Jurkat, Clone E6-1 (cell line): ENCODE measurements at regions not wholly inside any gene's neighbourhood (a gene's known extent, or its start where the extent isn't known, plus 50 kb on each side); places are given as distances from the start of the nearest gene placed in this dataset.
"Not testable (repeated sequence)": the region's sequence is repeated elsewhere in the genome, so short reads cannot be mapped to it uniquely, and the experiment has no call there.

ENCODE experiments used
- DNase-seq: peaks from one replicate; pipeline ENCODE4 v3.0.0-alpha.2; 2011; ENCODE audit warnings: low read depth, low spot score
- H3K4me3 ChIP-seq: 2 replicates; pipeline ENCODE4 v1.5.1; 2011; ENCODE audit warnings: mild to moderate bottlenecking, low read length, control low read depth, moderate library complexity

GRCh38 chr2:62654876-62655359 is 50.6 kb upstream of the EHBP1 start:
- DNase-seq = no peak
- no peak overlapping the region for H3K4me3 ChIP-seq

- DNase-seq = no peak
- no peak overlapping the region for H3K4me3 ChIP-seq
These were observed 51.1 kb upstream of the EHBP1 start for GRCh38 chr2:62654423-62654791.

- no peak overlapping the region for H3K4me3 ChIP-seq
- DNase-seq = no peak
These were observed 51.7 kb upstream of the EHBP1 start for GRCh38 chr2:62653582-62654422.

- DNase-seq, H3K4me3 ChIP-seq: not testable (repeated sequence)
These were observed 56.4 kb upstream of the EHBP1 start for GRCh38 chr2:62649087-62649486.

- DNase-seq = no peak
- no peak overlapping the region for H3K4me3 ChIP-seq
These were observed 62.4 kb upstream of the EHBP1 start for GRCh38 chr2:62643100-62643471.

GRCh38 chr2:62642429-62643099 is 62.9 kb upstream of the EHBP1 start:
- H3K4me3 ChIP-seq = no peak overlapping the region
- DNase-seq = no peak

GRCh38 chr2:62641936-62642335 is 63.6 kb upstream of the EHBP1 start:
- H3K4me3 ChIP-seq = no peak overlapping the region
- no peak for DNase-seq

DNA sequence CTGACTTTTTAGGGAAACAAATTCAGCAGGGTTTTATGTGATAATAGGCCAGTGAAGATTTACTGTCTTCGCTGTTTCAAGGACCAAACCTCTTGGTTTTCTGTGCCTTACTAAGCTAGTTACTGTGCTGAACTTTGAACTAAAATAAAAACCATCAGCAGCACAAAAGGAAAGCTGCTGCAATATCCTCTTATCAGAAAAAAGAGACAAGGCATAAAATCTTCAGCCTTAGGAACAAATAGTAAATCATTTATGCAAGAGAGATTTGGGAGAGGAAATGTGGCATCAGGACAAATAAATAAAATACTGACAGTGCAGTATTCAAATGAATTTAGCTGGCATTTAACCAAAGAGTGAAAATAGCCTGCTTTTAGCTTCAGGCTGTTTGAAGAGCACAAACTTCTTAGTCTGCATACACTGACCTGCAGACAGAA is 64.1 kb upstream of the EHBP1 start:
- DNase-seq = no peak
- H3K4me3 ChIP-seq = no peak overlapping the region

DNA sequence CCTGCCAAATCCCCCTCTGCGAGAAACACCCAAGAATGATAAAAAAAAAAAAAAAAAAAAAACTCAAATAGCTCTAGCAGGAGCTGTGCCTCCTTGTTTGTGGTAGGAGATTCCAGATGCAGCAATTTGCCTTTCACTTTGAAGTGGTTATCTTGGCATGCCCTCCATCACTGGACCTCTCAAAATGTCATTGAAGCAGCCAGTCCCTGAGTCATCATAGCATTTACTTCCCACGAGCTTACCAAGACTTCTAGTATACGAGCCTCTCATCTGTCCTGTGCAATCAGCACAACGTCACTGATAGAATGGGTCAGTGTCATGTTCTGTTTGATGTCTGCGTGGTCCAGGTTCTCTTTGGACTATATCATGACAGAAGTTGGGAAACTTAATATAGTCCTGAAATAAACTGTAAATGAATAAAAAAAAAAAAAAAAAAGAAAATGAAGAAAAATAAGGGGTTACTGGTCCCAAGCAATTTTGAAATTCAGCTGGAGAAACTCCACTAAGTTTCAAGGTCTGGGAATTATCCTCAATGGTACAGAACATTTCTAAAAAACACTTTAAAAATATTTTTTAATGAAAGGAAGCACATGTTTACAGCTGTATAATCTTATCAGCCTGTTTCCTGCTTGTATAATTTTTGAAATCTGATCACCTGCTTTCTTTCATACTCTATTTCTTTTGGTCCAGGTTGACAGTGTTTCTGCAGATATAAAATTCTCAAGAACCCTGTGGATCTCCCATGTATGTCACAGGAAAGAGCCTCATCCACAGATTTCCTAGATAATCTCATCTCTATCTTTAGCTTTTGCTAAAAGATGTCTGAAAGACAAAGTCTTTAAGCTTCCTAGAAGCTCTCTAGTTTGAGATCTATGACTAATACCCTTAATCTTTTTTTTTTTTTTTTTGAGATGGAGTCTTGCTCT is 74.1 kb upstream of the EHBP1 start:
- no peak overlapping the region for H3K4me3 ChIP-seq
- no peak for DNase-seq

DNA sequence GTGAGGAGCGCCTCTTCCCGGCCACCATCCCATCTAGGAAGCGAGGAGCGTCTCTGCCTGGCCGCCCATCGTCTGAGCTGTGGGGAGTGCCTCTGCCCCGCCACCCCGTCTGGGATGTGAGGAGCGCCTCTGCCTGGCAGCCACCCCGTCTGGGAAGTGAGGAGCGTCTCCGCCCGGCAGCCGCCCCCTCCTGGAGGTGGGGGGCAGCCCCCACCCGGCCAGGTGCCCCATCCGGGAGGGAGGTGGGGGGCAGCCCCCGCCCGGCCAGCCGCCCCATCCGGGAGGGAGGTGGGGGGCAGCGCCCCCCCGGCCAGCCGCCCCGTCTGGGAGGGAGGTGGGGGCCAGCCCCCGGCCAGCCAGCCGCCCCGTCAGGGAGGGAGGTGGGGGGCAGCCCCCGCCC is 75.3 kb upstream of the EHBP1 start:
- H3K4me3 ChIP-seq, DNase-seq: not testable (repeated sequence)

GRCh38 chr2:62629310-62629709 is 76.2 kb upstream of the EHBP1 start:
- H3K4me3 ChIP-seq, DNase-seq: not testable (repeated sequence)

- DNase-seq = no peak
- H3K4me3 ChIP-seq = no peak overlapping the region
These were observed 77.8 kb upstream of the EHBP1 start for GRCh38 chr2:62627667-62628066.

- H3K4me3 ChIP-seq = no peak overlapping the region
- no peak for DNase-seq
These were observed 80.7 kb upstream of the EHBP1 start for GRCh38 chr2:62624855-62625254.

- not testable (repeated sequence) for DNase-seq
These were observed 89.0 kb upstream of the EHBP1 start for GRCh38 chr2:62616486-62616885.

GRCh38 chr2:62611854-62612253 is 93.7 kb upstream of the EHBP1 start:
- DNase-seq = no peak

More at GRCh38 chr2:62616486-62616885, 89.0 kb upstream of the EHBP1 start:
- H3K4me3 ChIP-seq = not testable (repeated sequence)

GRCh38 chr2:62605471-62605870 is 99.5 kb upstream of the TMEM17 start:
- not testable (repeated sequence) for H3K4me3 ChIP-seq, DNase-seq

More at GRCh38 chr2:62611854-62612253, 93.7 kb upstream of the EHBP1 start:
- H3K4me3 ChIP-seq = no peak overlapping the region

- H3K4me3 ChIP-seq = no peak overlapping the region
- DNase-seq = no peak
These were observed 98.3 kb upstream of the TMEM17 start for GRCh38 chr2:62604336-62604735.

GRCh38 chr2:62603154-62603712 is 97.2 kb upstream of the TMEM17 start:
- no peak for DNase-seq
- H3K4me3 ChIP-seq = no peak overlapping the region
